Cerebellar cortex (tissue), 1 donor: ENCODE measurements at regions not wholly inside any gene's neighbourhood (a gene's known extent, or its start where the extent isn't known, plus 50 kb on each side); places are given as distances from the start of the nearest gene placed in this dataset.

Experiments used
- DNase-seq: peaks from one replicate; pipeline ENCODE4 v3.0.0-alpha.2; 2015; ENCODE audit warnings: low spot score

DNA sequence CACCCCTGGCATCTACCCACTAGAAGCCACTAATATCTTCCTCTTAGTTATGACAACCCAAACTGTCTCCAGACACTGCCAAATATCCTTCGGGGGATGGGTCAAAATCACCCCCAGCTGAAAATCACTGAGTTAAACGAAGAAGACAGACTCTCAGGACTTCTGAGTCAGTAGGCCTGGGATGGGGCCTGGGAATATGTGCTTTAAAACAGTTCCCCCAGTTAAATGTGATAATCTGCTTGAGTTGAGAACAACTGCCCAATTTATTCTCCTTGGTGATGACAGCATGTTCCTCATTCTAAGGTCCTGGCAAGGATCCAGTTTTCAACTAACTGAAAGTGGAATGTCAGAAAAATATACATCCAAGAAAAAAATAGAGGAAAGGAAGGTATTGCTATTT, 52.4 kb downstream of the CBLL2 start:
- DNase-seq, result no peak

DNA sequence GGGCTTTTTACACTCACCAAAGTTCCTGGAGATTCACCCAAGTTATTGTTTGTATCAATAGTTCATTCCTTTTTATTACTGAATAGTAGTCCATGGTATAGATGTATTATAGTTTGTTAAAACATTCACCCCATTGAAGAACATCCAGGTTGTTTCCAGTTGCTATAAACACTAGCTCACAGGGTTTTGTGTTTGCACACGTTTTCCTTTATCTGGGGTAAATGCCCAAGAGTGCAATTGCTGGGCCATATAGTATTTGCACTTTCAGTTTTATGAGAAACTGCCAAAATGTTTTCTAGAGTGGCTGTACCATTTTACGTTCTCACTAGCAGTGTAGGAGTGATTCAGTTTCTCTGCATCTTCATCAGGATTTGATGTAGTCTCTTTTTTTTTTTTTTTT, 57.1 kb downstream of the CBLL2 start:
- no peak for DNase-seq

DNA sequence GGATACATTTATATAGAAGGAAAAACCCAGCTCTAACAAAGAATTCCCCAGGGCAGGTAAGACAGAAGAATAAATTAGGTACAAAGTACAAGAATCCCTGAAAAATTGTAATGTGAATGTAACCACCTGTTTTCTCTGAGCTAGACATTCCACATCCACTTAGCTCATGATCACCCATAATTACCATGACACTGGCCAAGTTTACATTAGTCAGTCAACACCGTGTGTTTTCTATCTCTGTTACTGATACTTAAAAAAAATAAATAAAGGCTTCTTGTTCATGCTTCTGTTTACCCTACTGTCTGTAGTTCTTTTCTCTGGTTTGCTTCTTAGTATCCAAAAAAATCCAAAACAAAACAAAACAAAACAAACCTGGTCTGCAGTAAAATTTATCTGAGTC, 66.0 kb downstream of the CBLL2 start:
- no peak for DNase-seq

DNA sequence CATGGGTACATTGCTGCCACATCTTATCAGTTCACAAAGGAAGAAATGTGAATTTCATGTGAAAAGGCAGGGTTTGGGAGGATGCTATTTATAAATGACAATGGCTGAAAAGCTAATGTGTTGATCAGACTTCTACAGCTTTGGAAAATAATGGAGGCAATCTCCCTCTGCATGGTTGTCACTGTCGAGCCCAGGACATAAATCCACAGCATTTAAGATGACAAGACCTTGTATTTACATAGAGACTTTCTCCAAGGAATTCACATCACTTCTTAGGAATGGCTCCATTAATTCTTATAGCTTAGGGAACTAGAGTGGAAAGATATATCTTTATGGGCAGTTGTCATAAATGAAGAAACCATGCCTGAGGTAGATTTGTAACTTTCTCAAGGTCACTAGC, 66.7 kb downstream of the CBLL2 start:
- DNase-seq, result no peak

DNA sequence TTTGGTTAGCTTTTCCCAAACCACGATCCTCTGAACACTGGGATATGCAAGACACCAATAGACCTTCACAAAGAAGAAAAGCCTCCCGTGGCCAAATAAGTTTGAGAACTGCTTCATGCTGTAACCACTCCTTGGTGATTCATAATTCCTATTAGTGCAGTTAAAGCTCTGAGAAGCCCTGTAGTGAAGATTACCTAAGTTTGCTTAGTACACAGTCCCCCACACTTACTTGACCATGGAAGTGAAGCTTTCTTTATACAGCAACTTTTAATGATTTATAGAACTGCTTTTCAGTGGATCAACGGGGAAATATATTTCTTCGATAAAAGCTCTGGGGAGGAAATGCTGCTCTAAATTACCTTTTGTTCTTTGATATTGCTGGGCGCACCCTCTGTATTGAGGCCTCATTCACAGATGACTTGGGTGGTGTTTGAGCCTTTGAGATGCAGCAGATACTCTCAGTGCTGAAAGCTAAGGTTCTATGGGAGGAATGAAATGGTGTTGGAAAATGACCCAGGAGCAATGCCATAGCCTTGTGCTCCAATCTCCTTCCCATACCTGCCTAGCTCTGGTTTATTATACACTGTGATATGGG, 67.4 kb downstream of the CBLL2 start:
- no peak for DNase-seq

DNA sequence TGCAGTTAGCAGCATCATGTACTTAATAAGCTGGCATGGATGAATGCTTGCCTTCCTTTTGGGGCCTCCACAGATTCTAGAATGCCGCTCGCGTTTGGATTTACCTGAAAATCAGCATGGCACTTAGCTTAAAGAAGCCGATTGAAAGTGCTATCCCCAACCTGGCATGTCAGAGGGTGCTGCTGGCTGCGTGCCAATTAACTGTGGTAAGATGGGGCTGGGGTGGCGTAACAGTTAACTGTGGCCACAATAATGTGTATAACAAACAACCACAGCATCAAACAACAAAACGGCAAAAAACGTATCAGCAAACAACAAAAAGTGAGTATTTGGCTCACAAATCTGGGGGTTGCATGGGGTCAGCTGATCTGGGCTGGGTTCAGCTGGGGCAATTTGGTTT, 70.5 kb downstream of the CBLL2 start:
- no peak for DNase-seq

DNA sequence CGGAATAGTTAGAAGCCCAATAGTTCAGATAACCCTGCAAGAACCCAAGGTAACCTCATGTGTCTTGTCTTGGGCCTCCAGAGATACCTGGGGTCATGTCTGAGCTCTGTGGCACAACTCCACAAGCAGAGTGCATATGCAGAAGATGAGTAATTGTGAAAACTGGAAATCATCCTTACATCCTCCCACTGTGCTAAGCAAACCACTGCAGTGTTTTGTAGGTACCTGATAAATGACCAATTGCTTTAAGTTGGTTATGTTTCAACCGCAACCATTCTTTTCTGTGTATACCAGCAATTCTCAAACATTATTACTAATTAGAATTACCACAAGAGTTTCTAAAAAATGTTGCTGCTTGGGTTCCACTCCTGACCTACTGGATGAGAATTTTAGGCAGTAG, 73.2 kb downstream of the CBLL2 start:
- DNase-seq, result no peak

DNA sequence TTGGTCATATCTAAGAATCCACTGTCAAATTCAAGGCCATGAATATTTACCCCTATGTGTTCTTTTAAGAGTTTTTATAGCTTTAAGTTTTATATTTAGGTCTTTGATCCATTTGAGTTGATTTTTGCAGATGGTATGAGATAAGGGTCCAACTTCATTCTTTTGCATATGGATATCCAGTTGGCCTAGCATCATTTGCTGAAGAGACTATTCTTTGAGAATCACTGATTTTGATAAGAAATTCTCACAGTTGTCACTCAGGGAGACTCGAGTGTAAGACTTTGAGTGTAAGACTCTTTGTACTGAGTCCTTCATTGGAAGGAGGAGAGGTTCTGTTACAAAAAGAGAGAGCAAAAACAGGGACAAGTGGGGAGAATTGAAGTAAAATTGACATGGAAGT, 74.8 kb downstream of the CBLL2 start:
- no peak for DNase-seq

DNA sequence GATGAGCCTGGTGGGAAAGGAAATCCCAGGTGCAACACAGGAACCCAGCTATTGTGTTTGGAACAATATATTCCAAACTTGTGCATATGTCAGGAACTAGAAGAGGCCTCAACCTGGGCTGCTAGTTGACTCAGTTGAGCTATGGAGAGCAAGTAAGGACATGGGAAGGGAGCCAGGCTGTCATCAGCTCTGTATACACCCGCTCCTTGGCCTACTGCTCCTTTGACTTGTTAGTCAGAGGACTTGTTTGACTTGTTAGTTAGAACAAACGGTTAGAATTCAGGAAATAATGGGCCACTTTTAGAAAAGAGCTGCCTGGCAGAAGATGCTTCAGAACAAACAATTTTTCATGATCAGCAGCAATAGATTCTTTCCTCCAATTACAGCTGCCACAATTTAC, 76.4 kb downstream of the CBLL2 start:
- DNase-seq, result no peak

DNA sequence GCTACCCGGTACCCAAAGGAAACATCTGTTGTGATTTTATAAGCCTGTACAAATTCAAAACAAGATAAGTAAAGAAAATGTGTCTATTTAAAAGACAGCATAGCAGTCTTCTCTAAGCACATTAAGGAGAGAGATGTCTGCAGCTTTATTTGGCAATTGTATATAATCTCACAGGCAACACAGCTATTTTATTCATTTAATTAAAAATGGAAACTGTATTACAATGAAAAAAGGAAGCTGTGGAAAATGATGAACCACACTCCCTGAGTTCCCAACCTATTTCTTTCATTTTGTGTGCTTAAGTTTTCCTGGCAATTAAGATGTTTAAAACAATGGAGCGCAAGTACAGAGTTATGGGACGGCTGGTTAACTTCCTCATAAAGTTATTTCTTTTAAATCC, 78.4 kb downstream of the CBLL2 start:
- DNase-seq, result no peak

DNA sequence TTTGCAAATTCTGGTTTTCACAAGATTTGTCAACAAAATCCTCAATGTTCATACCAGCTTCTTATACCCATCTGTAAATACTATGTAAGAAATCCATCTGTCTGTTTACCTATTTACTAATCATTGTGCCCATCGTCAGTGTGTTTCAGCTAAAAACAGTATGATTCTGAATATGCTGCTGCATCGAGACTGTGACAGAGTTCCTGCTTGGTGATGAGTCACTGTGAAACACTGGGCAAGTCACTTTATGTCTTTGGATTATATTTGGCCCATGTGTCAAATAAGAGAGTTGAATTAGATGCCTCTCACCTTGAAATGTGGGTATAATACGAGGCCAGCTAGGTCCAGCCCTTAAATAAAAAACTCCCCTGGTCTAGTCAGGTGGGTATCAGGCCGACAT, 79.3 kb downstream of the CBLL2 start:
- DNase-seq, result no peak

DNA sequence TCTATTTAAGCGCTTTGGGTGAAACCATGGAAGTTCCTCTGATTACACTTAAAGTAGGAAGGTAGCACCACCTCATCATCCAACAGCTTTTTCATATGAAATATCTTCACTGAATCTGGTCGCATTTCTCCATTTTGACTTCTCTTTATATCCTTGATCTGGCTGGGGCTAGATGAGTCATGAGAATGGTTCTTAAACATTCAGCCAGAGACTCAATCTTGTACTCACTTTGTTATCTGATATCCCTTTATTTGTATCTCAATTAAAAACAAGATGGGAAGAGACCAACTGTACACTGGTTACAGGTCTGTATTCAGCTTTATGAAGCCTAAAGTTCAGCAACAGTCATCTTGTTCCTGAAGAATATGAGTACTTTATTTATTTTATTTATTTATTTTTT, 84.9 kb downstream of the CBLL2 start:
- no peak for DNase-seq

DNA sequence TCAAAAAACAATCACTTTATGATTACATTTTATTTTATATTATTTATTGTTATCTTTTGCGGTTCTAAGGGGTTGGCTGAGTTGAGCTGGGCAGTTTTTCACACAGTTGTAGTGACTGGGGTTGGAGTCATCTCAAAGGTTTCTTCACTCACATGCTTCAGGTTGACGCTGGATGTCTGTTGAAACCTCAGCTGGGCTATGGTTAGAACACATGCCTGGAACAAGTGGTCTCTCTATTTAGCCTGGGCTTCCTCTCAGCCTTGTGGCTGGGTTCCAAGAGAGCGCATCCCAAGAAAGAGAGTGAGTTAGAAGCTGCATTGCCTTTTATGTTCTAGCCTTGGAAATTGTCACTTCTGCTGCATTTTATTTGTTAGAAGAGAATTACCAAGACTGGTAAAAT, 87.4 kb downstream of the CBLL2 start:
- DNase-seq, result no peak

DNA sequence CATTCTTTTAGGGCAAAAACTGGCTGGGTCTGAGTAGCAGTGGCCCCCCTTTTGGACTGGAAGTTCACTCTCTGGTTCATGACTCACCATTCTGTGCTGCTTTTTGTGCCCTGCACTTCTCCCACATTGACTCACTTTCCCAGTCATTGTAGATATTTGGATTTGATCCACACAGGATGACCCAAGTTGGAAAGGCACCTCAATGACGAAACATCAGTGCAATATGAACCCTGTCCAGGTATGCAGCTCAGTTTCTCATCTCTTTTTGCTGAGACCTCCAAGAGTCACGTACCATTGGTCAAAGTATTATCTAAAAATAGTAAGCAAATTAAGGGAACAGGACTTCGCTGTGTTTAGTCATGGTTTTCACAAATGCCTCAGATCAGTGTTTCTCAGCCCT, 92.7 kb downstream of the CBLL2 start:
- no peak for DNase-seq

DNA sequence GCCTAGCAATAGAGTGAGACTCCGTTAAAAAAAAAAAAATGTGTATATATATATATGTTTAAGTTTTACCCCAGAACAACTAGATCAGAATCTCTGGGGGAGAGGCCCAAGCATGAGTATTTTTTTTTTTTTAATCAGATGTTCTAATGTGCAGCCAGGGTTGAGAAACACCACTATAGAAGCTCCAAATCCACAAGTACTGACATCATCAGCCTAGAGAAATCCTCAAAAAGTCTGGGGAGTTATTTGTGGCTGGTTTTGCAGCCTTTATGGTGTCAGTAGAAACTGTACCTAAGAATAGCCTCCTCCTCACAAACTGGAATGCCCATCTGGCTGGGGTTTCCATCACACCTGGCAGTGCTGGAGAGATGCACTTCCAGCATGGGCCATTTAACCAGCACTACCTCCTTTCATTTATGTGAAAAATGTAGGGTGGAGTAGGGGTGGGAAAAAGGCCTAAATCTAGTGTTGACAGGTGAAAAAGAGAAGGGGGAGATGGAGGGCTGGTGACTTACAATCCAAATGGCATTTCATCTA, 93.5 kb downstream of the CBLL2 start:
- no peak for DNase-seq

DNA sequence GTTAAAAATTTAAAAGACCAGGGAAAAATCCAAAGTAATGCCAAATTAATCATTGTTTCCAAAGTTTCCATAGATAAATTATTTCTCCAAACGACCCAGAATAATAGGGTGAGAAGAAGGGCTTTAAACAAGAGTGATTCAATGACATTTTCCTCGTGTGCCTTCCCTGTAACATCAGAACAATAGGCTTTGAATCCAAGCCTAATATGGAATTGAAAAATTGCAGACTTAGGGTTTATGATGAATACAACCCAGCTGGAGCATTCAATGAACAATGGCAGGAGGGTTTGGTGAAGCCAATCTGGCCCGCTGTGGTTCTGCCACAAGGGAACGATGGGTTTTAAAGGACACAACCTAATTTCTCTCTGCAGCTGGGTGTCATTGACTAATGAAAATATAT, 94.2 kb downstream of the CBLL2 start:
- no peak for DNase-seq

DNA sequence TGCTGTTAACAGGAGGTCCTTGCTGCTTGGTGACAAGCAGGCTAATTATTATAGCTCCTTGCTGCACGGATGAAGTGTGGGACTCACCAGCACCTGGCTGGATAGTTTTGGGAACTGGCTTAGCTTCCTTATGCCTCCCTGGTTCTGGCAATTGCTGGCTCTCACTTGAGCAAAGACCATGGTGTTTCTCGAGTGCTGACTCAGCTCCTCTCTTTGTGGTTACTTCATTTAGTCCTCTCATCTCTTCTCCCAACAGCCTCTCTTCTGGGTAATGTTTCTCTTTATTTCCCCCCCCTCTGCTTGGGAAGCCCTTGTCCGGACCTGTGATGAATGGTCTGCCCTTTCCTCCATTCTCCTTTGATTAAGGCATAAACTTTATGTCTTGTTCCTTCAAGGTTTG, 100.4 kb downstream of the CBLL2 start:
- no peak for DNase-seq

DNA sequence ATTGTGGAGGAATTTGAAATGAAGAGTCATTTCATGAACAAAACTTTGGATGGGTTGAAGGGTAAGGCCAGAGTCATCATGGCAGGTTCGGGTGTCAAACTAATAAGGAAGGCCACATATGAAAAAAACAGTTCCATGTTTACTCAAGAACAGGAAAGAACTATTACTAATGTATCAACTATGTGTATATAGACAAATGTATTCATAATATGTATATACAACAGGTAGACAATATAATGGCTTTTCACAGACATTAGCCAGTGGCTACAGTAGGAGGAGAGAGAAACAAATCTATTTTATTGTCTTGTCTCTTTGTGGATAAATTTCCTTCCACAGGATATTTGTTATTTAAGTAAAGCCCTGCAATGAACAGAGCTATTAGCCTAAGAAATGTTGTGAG, 101.1 kb downstream of the CBLL2 start:
- DNase-seq, result no peak

DNA sequence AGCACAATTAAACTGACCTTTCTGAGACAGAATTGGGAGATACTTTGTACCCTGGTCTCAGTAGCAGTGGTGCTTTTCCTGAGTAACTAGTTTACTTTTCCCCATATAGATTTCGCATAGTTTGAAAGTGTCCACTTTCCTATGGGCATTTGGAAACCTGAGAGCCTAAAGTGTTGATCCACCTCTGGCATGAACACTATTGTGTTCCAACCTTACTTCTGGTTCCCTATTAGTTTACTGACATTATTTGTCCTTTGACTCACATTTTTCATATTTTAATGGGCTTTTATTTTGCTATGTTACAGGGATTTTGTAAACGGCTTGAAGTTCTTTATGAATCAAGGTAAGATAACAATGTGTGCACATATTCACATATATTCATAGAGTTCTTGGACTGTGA, 103.7 kb downstream of the CBLL2 start:
- no peak for DNase-seq

DNA sequence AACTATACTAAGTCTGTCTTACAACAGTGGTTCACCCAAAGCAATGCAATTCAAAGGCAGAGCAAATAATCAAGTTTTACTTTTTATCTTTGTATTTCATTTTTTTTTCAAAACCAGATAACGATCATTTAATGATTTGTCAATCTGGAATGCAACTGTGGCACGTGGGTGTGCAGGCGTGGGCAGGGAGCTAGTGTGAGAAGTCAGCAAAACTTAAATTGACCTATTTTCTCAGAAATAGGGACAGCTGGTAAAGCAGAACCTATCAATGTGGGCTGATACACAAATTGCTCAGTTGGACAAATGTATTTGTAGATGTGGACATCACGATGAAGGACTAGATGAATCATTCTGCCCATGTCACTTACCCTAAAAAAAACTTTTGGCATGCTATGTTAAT, 105.6 kb downstream of the CBLL2 start:
- no peak for DNase-seq

DNA sequence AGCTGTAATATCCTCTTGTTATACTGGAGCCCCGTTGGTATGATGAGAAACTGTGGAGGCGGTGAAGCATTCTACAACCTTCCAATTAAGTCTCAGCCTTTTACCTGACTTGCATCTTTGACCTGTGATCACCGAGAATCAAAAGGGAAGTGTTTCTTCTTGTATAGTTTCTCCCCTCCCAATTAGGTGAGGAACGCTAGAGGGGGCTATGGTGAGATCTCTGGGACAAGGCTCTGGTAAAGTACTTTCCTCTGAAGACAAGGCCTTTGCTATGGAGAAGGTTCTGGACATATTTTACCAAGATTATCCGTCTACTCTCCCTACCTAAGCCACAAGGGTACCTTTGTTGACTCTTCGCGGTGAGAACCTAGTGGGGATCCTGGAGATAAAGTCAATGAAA, 111.3 kb downstream of the CBLL2 start:
- no peak for DNase-seq

DNA sequence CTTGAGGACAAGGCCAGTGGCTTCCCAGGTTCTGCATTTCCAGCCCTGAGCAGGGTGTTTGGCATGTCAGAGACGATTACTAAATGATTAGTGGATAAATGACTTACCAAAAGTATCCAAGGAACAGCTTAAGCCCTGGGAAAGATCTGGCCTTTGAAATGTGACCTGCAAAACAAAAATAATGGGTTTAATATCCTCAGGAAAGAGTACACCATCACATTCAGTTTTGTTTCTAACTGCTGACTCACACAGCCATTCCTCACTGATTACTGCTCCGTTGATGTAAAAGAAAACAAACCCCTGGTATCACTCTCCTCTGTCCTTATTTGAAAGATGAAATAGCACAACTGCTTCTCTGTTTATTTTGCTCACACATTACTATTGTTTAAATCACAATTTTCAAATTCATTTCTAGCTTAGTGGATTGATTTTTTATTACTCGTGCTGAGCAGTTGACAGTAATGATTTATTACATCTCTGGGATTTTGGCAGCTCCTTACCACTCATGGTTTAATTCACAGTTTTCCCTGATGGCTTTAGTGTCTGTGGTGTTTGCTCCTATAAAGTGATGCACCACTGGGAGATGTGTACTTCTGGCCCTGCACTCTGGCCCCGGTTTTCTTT, 117.0 kb downstream of the CBLL2 start:
- DNase-seq, result no peak

DNA sequence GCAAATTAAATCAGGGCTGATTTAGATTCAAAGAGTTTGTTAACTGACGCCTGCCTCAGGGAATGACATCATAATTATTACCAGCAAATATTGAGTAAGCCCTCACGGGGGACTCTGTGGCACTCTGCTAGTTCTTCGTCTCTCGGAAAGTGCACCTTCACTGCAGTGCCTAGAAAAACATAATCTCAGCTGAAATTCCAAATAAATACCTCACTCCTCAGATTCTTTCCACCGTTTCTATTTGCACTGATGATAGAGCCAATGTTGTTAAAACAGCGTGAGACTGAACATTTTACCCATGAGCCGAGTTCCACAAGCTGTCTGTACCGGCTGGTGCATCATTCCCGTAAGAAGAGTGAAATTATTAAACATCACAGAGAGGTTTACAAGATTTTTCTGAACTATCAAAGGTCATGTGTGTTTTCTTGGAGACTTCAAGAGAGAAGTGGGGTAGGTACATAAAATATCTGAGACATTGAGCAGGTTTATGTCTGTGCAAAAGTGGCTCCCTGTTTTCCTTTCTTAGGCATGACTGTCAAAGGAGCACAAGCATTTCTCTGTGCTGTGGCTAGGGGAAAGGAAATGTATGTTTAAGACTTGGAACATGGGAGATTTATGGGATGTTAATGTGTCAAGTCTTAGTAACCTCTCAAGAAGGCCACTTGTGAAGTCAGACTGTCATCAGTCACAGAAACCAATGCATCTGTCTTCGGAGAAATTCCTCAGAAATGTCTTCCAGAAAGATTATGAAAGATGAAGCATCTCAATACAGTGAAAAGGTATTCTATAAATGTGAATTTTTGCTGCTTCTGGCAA, 119.6 kb downstream of the CBLL2 start:
- peak; percentile 45 for DNase-seq
